PC-9 (cell line): ENCODE measurements at regions not wholly inside any gene's neighbourhood (a gene's known extent, or its start where the extent isn't known, plus 50 kb on each side); places are given as distances from the start of the nearest gene placed in this dataset.

Experiments used
- BruUV-seq: library from RNA; stranded (reverse); fragments of 400-500 nt; replicated peaks from 2 replicates; lab custom pipeline; 2021; lab: Mats Ljungman, UMichigan
- CTCF ChIA-PET: fragments of 300-600 bp; sonication (Branson Sonifier 250); formaldehyde crosslinking; loops from one replicate; lab custom pipeline; 2022; ENCODE audit warnings: antibody characterized with exemption; lab: Charles Lee
- POLR2A ChIA-PET: fragments of 300-600 bp; sonication (Branson Sonifier 250); formaldehyde crosslinking; loops from one replicate; lab custom pipeline; 2022; ENCODE audit warnings: antibody characterized with exemption; ENCODE audit not compliant: unreplicated experiment; lab: Charles Lee
- DNase-seq, 2 experiments: peaks; one replicate each; pipeline versions ENCODE4 v3.0.0 to v3.0.0-alpha.2; 2015 to 2022; ENCODE audit warnings: mixed read lengths in 1 of 2
- H2AFZ ChIP-seq: fragments of 200-600 bp; sonication (generic); 2 replicates; pipeline ENCODE4 v1.8.1; 2017; ENCODE audit warnings: antibody characterized with exemption
- H3F3A ChIP-seq: fragments of 200-600 bp; sonication (generic); 2 replicates; pipeline ENCODE4 v1.8.1; 2017; ENCODE audit warnings: antibody characterized with exemption, mild to moderate bottlenecking, low read depth; ENCODE audit not compliant: insufficient read depth
- H3K27ac ChIP-seq: fragments of 200-600 bp; sonication (generic); 2 replicates; pipeline ENCODE4 v1.6.1; 2016; ENCODE audit warnings: mixed run types
- H3K27me3 ChIP-seq: fragments of 200-600 bp; sonication (generic); 2 replicates; pipeline ENCODE4 v1.6.1; 2016; ENCODE audit warnings: low read depth, mixed run types; ENCODE audit not compliant: insufficient read depth
- H3K36me3 ChIP-seq: fragments of 200-600 bp; sonication (generic); 2 replicates; pipeline ENCODE4 v1.6.1; 2016; ENCODE audit warnings: low read depth, mixed run types
- H3K4me1 ChIP-seq: fragments of 200-600 bp; sonication (generic); replicated peaks from 2 replicates; pipeline ENCODE4 v1.6.1; 2016; ENCODE audit warnings: mixed run types; ENCODE audit not compliant: insufficient read depth
- H3K4me2 ChIP-seq: fragments of 200-600 bp; sonication (generic); 2 replicates; pipeline ENCODE4 v1.6.1; 2017; ENCODE audit warnings: mixed run types
- H3K4me3 ChIP-seq: fragments of 200-600 bp; sonication (generic); 2 replicates; pipeline ENCODE4 v1.6.1; 2016; ENCODE audit warnings: mixed run types
- H3K79me2 ChIP-seq: fragments of 200-600 bp; sonication (generic); 2 replicates; pipeline ENCODE4 v1.6.1; 2017; ENCODE audit warnings: low read depth, mixed run types
- H3K9me2 ChIP-seq: fragments of 200-600 bp; sonication (generic); 2 replicates; pipeline ENCODE4 v1.8.1; 2017; ENCODE audit warnings: mild to moderate bottlenecking; ENCODE audit not compliant: insufficient read depth
- H3K9me3 ChIP-seq: fragments of 200-600 bp; sonication (generic); 2 replicates; pipeline ENCODE4 v1.8.1; 2016; ENCODE audit warnings: low read depth; ENCODE audit not compliant: insufficient read depth
- H4K20me1 ChIP-seq: fragments of 200-600 bp; sonication (generic); 2 replicates; pipeline ENCODE4 v1.8.1; 2017; ENCODE audit not compliant: insufficient read depth
- CTCF ChIP-seq: fragments of 200-600 bp; sonication (generic); conservative IDR thresholded peaks from 2 replicates; pipeline ENCODE4 v1.6.1; 2017; ENCODE audit warnings: mixed run types, antibody characterized with exemption, mild to moderate bottlenecking, moderate library complexity
- EZH2 ChIP-seq: fragments of 200-600 bp; sonication (generic); IDR thresholded peaks from 2 replicates; pipeline ENCODE4 v1.8.0; 2017; ENCODE audit warnings: antibody characterized with exemption, low read depth
- intact Hi-C: fragments of 100-400 bp; cut with micrococcal nuclease; formaldehyde crosslinking; loops from one replicate; pipeline ENCODE4 v1.10.0; 2022; ENCODE audit not compliant: unreplicated experiment

GRCh38 chr18:39494211-39494896, 1928.8 kb upstream of the CELF4 start:
- no peak for DNase-seq
- intact Hi-C loops: no loop called here
- H3K4me2 ChIP-seq: no peak overlapping the region
- BruUV-seq: no TSS peak
- no peaks in the 10 kb centered on the region for H3K4me1 ChIP-seq
- H3K79me2 ChIP-seq: no peaks in the 10 kb centered on the region
- H3K9me2 ChIP-seq: no peaks in the 10 kb centered on the region
- H3K36me3 ChIP-seq: no peaks in the 10 kb centered on the region
- H3K9me3 ChIP-seq: no peaks in the 10 kb centered on the region
- CTCF ChIA-PET: interaction anchor here (0.6 kb wide), 1 partner anchor 459 kb away, joined by 9 read pairs; no protein-coding TSS in a partner anchor
- H4K20me1 ChIP-seq: no peaks in the 10 kb centered on the region
- POLR2A ChIA-PET: no interaction called here
- no peak overlapping the region for H3K4me3 ChIP-seq
- TF ChIP-seq CTCF: no peak
- TF ChIP-seq EZH2: no peak
- no peak overlapping the region for H3K27ac ChIP-seq
- no peak overlapping the region for H2AFZ ChIP-seq
- H3F3A ChIP-seq: no peaks in the 10 kb centered on the region
- no peaks in the 10 kb centered on the region for H3K27me3 ChIP-seq

- no peak for DNase-seq
- CTCF ChIA-PET: no interaction called here
- Histone ChIP-seq H2AFZ (no peak overlapping the region), H3K27ac (no peak overlapping the region), H3K4me3 (no peak overlapping the region), H3K9me2 (no peaks in the 10 kb centered on the region), H3K79me2 (no peaks in the 10 kb centered on the region), H3K36me3 (no peaks in the 10 kb centered on the region), H3K9me3 (no peaks in the 10 kb centered on the region), H3K4me2 (no peak overlapping the region), H4K20me1 (no peaks in the 10 kb centered on the region), H3K4me1 (no peaks in the 10 kb centered on the region), H3K27me3 (no peaks in the 10 kb centered on the region), H3F3A (no peaks in the 10 kb centered on the region)
- POLR2A ChIA-PET: no interaction called here
- intact Hi-C loops: no loop called here
- no TSS peak for BruUV-seq
- TF ChIP-seq CTCF (no peak), EZH2 (no peak)
Observed at GRCh38 chr18:39491408-39491807, 1925.8 kb upstream of the CELF4 start.

- ChIA-PET POLR2A (no interaction called here), CTCF (no interaction called here)
- Histone ChIP-seq H3K9me2 (no peaks in the 10 kb centered on the region), H3K9me3 (no peaks in the 10 kb centered on the region), H3K4me2 (no peak overlapping the region), H3K27ac (no peak overlapping the region), H4K20me1 (no peaks in the 10 kb centered on the region), H3F3A (no peaks in the 10 kb centered on the region), H3K4me1 (no peaks in the 10 kb centered on the region), H3K27me3 (no peaks in the 10 kb centered on the region), H3K36me3 (no peaks in the 10 kb centered on the region), H3K79me2 (no peaks in the 10 kb centered on the region), H2AFZ (no peak overlapping the region), H3K4me3 (no peak overlapping the region)
- no TSS peak for BruUV-seq
- no peak for DNase-seq
- intact Hi-C loops: no loop called here
- TF ChIP-seq EZH2 (no peak), CTCF (no peak)
Observed at GRCh38 chr18:39489431-39489830, 1923.8 kb upstream of the CELF4 start.
